T-cell (primary cell): ENCODE measurements at regions not wholly inside any gene's neighbourhood (a gene's known extent, or its start where the extent isn't known, plus 50 kb on each side); places are given as distances from the start of the nearest gene placed in this dataset.
"Not testable (repeated sequence)": the region's sequence is repeated elsewhere in the genome, so short reads cannot be mapped to it uniquely, and the experiment has no call there.

Experiments
- ATAC-seq, 4 experiments: fragments of 200-7000 bp in 3 of 4; fragments of 150-1000 bp in 1 of 4; cut with Tn5 transposase; replicated peaks in 1 of 4; 1 replicate in 3 of 4; 2 replicates in 1 of 4; pipeline ENCODE4 v1.10.0; 2021; ENCODE audit warnings: moderate library complexity in 3 of 4, mild to moderate bottlenecking in 2 of 4, moderate number of reproducible peaks in 1 of 4
- CTCF ChIA-PET, 2 donors: fragments of 300-600 bp; sonication (Branson Sonifier 250); formaldehyde crosslinking; loops; one replicate each; lab custom pipeline; 2022; ENCODE audit warnings: antibody characterized with exemption in 2 of 2; lab: Charles Lee
- POLR2A ChIA-PET, 2 donors: fragments of 300-600 bp; sonication (Branson Sonifier 250); formaldehyde crosslinking; loops; one replicate each; lab custom pipeline; 2022; ENCODE audit warnings: antibody characterized with exemption in 2 of 2; lab: Charles Lee
- DNase-seq, 35 experiments: peaks; one replicate each; pipeline versions ENCODE4 v3.0.0 to v3.0.0-alpha.2; 2013 to 2023
- H3K27ac ChIP-seq: one replicate; pipeline ENCODE4 v1.5.1; 2013; ENCODE audit warnings: low read length
- H3K27me3 ChIP-seq, 2 experiments: replicated peaks in 1 of 2; 1 replicate in 1 of 2; 2 replicates in 1 of 2; pipeline versions ENCODE4 v1.6.1 to v1.7.0; 2013; ENCODE audit warnings: low read length in 1 of 2, mixed read lengths in 1 of 2; ENCODE audit not compliant: control insufficient read depth in 2 of 2, insufficient read depth in 2 of 2; ENCODE audit errors: extremely low read depth in 1 of 2
- H3K36me3 ChIP-seq, 2 donors: 1 replicate in 1 of 2; 2 replicates in 1 of 2; pipeline versions ENCODE4 v1.6.1 to v1.7.0; 2013; ENCODE audit warnings: low read length in 1 of 2; ENCODE audit not compliant: control insufficient read depth in 2 of 2, insufficient read depth in 1 of 2; ENCODE audit errors: extremely low read depth in 1 of 2
- H3K4me1 ChIP-seq, 2 experiments: 1 replicate in 1 of 2; 2 replicates in 1 of 2; pipeline versions ENCODE4 v1.6.1 to v1.7.0; 2013; ENCODE audit warnings: low read length in 2 of 2, mixed read lengths in 1 of 2; ENCODE audit not compliant: insufficient read depth in 2 of 2, control insufficient read depth in 1 of 2; ENCODE audit errors: extremely low read depth in 1 of 2
- H3K4me3 ChIP-seq, 2 donors: 1 replicate in 1 of 2; 2 replicates in 1 of 2; pipeline versions ENCODE4 v1.5.1 to v1.7.0; 2013; ENCODE audit warnings: mild to moderate bottlenecking in 2 of 2, low read length in 1 of 2, moderate library complexity in 1 of 2; ENCODE audit not compliant: control insufficient read depth in 1 of 2; ENCODE audit errors: extremely low read depth in 1 of 2
- H3K9me3 ChIP-seq: 2 replicates; pipeline ENCODE4 v1.7.0; 2013
- H3K27ac Mint-ChIP-seq, 2 donors: one replicate each; pipeline ENCODE4 v1.8.0; 2020 to 2021; ENCODE audit warnings: mild to moderate bottlenecking in 2 of 2, mixed read lengths in 2 of 2
- H3K27me3 Mint-ChIP-seq, 2 donors: one replicate each; pipeline ENCODE4 v1.8.0; 2021 to 2022; ENCODE audit warnings: mixed read lengths in 2 of 2
- H3K36me3 Mint-ChIP-seq: one replicate; pipeline ENCODE4 v1.8.0; 2021; ENCODE audit warnings: mixed read lengths
- H3K4me1 Mint-ChIP-seq, 3 donors: one replicate each; pipeline ENCODE4 v1.8.0; 2020 to 2022; ENCODE audit warnings: mixed read lengths in 3 of 3, mild to moderate bottlenecking in 1 of 3
- H3K4me3 Mint-ChIP-seq, 3 donors: one replicate each; pipeline ENCODE4 v1.8.0; 2020 to 2022; ENCODE audit warnings: mild to moderate bottlenecking in 3 of 3, mixed read lengths in 3 of 3, moderate library complexity in 3 of 3
- H3K9me3 Mint-ChIP-seq, 3 donors: one replicate each; pipeline ENCODE4 v1.8.0; 2020 to 2022; ENCODE audit warnings: mixed read lengths in 3 of 3
- WGBS: methylation state at CpG from one replicate; pipeline ENCODE4 v1.1.5; 2013; ENCODE audit warnings: missing lambda C conversion rate; ENCODE audit not compliant: insufficient coverage; 5-methylcytosine and 5-hydroxymethylcytosine counted together

GRCh38 chr7:32679192-32679591 is 183.9 kb downstream of the AVL9 start:
- peaks cover 0 to 6% of the 10 kb centered on the region in 2 donors for H3K27me3 Mint-ChIP-seq
- no peak for ATAC-seq
- CTCF ChIA-PET = no interaction called here

GRCh38 chr7:32677593-32677992 is 182.3 kb downstream of the AVL9 start:
- ChIA-PET POLR2A (interaction anchor here in 1 of 2 donors (0.7 kb wide), 1 partner anchor 138 kb away, joined by 3 read pairs; no protein-coding TSS in a partner anchor), CTCF (no interaction called here)
- DNase-seq (no peak), ATAC-seq (no peak)
- Histone ChIP-seq H3K9me3 (no peaks in the 10 kb centered on the region), H3K4me3 (no peak overlapping the region), H3K4me1 (no peaks in the 10 kb centered on the region), H3K27ac (no peak overlapping the region), H3K27me3 (no peaks in the 10 kb centered on the region), H3K36me3 (no peaks in the 10 kb centered on the region)
- no peak overlapping the region for H3K27ac Mint-ChIP-seq
- H3K36me3 Mint-ChIP-seq = no peaks in the 10 kb centered on the region
- no peaks in the 10 kb centered on the region for H3K9me3 Mint-ChIP-seq
- H3K4me3 Mint-ChIP-seq = no peak overlapping the region
- WGBS = 100% methylated on average over 1 of the region's 2 CpGs
- peaks cover 0 to 6% of the 10 kb centered on the region in 2 donors for H3K27me3 Mint-ChIP-seq
- H3K4me1 Mint-ChIP-seq = no peaks in the 10 kb centered on the region

More at GRCh38 chr7:32679192-32679591, 183.9 kb downstream of the AVL9 start:
- Mint-ChIP-seq H3K27ac (no peak overlapping the region), H3K36me3 (no peaks in the 10 kb centered on the region), H3K4me3 (no peak overlapping the region), H3K9me3 (no peaks in the 10 kb centered on the region), H3K4me1 (no peaks in the 10 kb centered on the region)
- no peak for DNase-seq
- no peaks in the 10 kb centered on the region for H3K36me3 ChIP-seq
- no peak overlapping the region for H3K4me3 ChIP-seq
- no peaks in the 10 kb centered on the region for H3K9me3 ChIP-seq
- POLR2A ChIA-PET = no interaction called here
- H3K4me1 ChIP-seq = no peaks in the 10 kb centered on the region
- 86% methylated on average over 2 of the region's 4 CpGs for WGBS
- no peaks in the 10 kb centered on the region for H3K27me3 ChIP-seq
- no peak overlapping the region for H3K27ac ChIP-seq

- H3K9me3 Mint-ChIP-seq = no peaks in the 10 kb centered on the region
- POLR2A ChIA-PET = no interaction called here
- H3K4me1 ChIP-seq = no peaks in the 10 kb centered on the region
- H3K4me1 Mint-ChIP-seq = no peaks in the 10 kb centered on the region
- H3K36me3 ChIP-seq = no peaks in the 10 kb centered on the region
- DNase-seq (no peak), ATAC-seq (no peak)
- no peaks in the 10 kb centered on the region for H3K27me3 ChIP-seq
- no peak overlapping the region for H3K27ac ChIP-seq
- no peaks in the 10 kb centered on the region for H3K9me3 ChIP-seq
- CTCF ChIA-PET = no interaction called here
- H3K36me3 Mint-ChIP-seq = no peaks in the 10 kb centered on the region
- no peak overlapping the region for H3K4me3 ChIP-seq
- H3K4me3 Mint-ChIP-seq = no peak overlapping the region
- peaks cover 0 to 6% of the 10 kb centered on the region in 2 donors for H3K27me3 Mint-ChIP-seq
- WGBS = 89% methylated on average over 1 of the region's 7 CpGs
- H3K27ac Mint-ChIP-seq = no peak overlapping the region
These were observed 181.1 kb downstream of the AVL9 start for GRCh38 chr7:32676249-32676941.

- H3K36me3 ChIP-seq = no peaks in the 10 kb centered on the region
- H3K4me1 ChIP-seq = no peaks in the 10 kb centered on the region
- DNase-seq (no peak), ATAC-seq (no peak)
- Mint-ChIP-seq H3K4me3 (no peak overlapping the region), H3K9me3 (no peaks in the 10 kb centered on the region), H3K27ac (no peak overlapping the region), H3K27me3 (peaks cover 0 to 5% of the 10 kb centered on the region in 2 donors), H3K36me3 (no peaks in the 10 kb centered on the region), H3K4me1 (no peaks in the 10 kb centered on the region)
- ChIA-PET POLR2A (no interaction called here), CTCF (no interaction called here)
- no CpG with 5 or more reads among the region's 2 CpGs for WGBS
- no peak overlapping the region for H3K4me3 ChIP-seq
- H3K9me3 ChIP-seq = no peaks in the 10 kb centered on the region
- no peak overlapping the region for H3K27ac ChIP-seq
- H3K27me3 ChIP-seq = no peaks in the 10 kb centered on the region
These were observed 178.1 kb downstream of the AVL9 start for GRCh38 chr7:32673275-32673983.

GRCh38 chr7:32670110-32671025 is 175.1 kb downstream of the AVL9 start:
- Mint-ChIP-seq H3K36me3 (no peaks in the 10 kb centered on the region), H3K27ac (no peak overlapping the region), H3K9me3 (no peaks in the 10 kb centered on the region), H3K4me1 (no peaks in the 10 kb centered on the region), H3K4me3 (no peak overlapping the region), H3K27me3 (peaks cover 0 to 9% of the 10 kb centered on the region in 2 donors)
- ChIA-PET CTCF (no interaction called here), POLR2A (no interaction called here)
- Histone ChIP-seq H3K4me1 (no peaks in the 10 kb centered on the region), H3K27me3 (no peaks in the 10 kb centered on the region), H3K9me3 (no peaks in the 10 kb centered on the region), H3K36me3 (no peaks in the 10 kb centered on the region), H3K27ac (no peak overlapping the region), H3K4me3 (no peak overlapping the region)
- WGBS = 90% methylated on average over 3 of the region's 10 CpGs
- ATAC-seq = no peak
- DNase-seq = no peak

GRCh38 chr7:32669173-32669870 is 174.0 kb downstream of the AVL9 start:
- H3K36me3 Mint-ChIP-seq, H3K27ac ChIP-seq, H3K4me3 Mint-ChIP-seq, H3K4me1 ChIP-seq, POLR2A ChIA-PET, ATAC-seq, H3K4me3 ChIP-seq, H3K9me3 Mint-ChIP-seq, H3K36me3 ChIP-seq, CTCF ChIA-PET, H3K27me3 ChIP-seq, H3K9me3 ChIP-seq, H3K4me1 Mint-ChIP-seq, H3K27ac Mint-ChIP-seq, DNase-seq: not testable (repeated sequence)
- peaks cover 6 to 12% of the 10 kb centered on the region in 2 donors for H3K27me3 Mint-ChIP-seq
- no CpG with 5 or more reads among the region's 3 CpGs for WGBS
